ENCODE measurements at regions not wholly inside any gene's neighbourhood (a gene's known extent, or its start where the extent isn't known, plus 50 kb on each side); places are given as distances from the start of the nearest gene placed in this dataset.

- TF ChIP-seq NRF1 (IDR thresholded peaks at IDR 0.05; ENCODE audit: low read depth, low read length) (no peak), BCL11A (IDR thresholded peaks at IDR 0.05; ENCODE audit: low read depth in 2 of 2, low read length in 2 of 2) (no peak), MAX (IDR thresholded peaks at IDR 0.05) (no peak), CTCF (IDR thresholded peaks at IDR 0.05; ENCODE audit: control extremely low read depth in 1 of 3, insufficient read depth in 1 of 3, low read depth in 1 of 3, low read length in 3 of 3) (no peak), POLR2A (IDR thresholded peaks at IDR 0.05; ENCODE audit: control extremely low read depth in 1 of 2, low read depth in 2 of 2, low read length in 2 of 2) (no peak)
Measured at GRCh38 chr1:79966438-79966837, 959.9 kb upstream of the ADGRL4 start.

Data from H1 (cell line).